Amygdala (tissue), 56 donors: ENCODE measurements at regions not wholly inside any gene's neighbourhood (a gene's known extent, or its start where the extent isn't known, plus 50 kb on each side); places are given as distances from the start of the nearest gene placed in this dataset.
"Not testable (repeated sequence)": the region's sequence is repeated elsewhere in the genome, so short reads cannot be mapped to it uniquely, and the experiment has no call there.

Experiments used
- DNase-seq, 56 donors: peaks; one replicate each; lab custom pipeline; 2025; lab: John Stamatoyannopoulos, UW

DNA sequence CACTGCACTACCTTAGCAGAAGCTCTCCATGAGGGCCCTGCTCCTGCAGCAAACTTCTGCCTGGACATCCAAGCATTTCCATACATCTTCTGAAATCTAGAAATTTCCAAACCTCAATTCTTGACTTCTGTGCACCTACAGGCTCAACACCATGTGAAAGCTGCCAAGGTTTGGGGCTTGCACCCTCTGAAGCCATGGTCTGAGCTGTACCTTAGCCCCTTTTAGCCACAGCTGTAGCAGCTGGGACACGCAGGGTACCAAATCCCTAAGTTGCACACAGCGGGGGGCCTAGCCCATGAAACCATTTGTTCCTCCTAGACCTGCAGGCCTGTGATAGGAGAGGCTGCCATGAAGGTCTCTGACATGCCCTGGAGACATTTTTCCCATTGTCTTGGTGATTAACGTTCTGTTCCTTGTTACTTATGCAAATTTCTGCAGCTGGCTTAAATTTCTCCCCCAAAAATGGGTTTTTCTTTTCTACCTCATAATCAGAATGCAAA, 102.7 kb downstream of the EN1 start:
- not testable (repeated sequence) for DNase-seq

DNA sequence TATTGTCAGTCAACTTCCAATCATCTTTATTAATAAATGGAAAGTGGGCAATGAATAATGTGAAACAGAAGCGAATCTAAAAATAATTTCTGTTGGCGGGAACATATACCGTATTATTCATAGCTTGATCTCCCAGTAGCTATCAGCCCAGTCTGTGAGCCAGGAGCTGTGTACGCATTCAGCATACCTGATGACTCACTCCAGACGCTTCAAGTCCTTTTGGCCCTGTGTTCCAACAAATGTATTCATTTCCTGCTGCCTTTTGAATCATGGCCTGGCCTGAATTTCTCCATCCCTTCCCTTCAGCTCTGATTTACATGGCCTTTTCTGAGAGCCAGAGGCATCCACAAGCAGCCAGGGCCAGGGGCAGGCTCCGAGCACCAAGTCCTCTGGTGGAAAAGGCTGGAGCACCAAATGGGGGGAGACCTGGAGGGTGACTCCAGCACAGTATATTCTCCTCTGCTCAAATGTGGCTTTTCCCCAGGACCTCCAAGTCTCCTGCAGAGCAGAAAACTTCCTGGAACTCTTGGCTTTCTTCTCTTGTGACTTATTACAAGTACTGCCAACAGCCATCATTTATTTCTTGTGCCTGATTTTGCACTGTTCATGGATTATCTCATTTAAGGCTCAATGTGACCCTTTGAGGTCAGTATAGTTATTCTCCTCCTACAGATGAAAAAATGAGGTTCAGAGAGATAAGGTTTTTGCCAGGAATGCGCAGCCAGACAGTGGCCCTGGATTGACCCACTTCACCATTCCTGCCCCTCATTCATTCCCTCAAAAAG, 108.7 kb downstream of the EN1 start:
- no peak for DNase-seq

DNA sequence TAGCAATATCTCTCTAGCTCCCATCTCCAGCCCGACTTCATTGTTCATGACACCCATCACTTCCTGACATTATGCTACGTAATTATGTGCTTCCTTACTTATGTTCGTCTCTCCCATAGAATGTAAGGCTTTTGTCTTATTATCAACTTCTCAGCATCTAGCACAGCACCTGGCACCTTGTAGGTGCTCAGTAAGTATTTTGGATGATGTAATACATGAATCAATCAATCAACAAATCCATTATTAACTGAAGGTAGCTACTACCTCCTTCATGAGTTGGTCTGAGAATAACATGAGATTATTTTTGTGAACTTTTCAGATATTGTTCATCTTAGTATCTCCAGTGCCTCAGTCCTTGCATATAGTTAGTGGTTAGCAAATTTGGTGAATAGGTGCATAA, 109.3 kb downstream of the EN1 start:
- no peak for DNase-seq

DNA sequence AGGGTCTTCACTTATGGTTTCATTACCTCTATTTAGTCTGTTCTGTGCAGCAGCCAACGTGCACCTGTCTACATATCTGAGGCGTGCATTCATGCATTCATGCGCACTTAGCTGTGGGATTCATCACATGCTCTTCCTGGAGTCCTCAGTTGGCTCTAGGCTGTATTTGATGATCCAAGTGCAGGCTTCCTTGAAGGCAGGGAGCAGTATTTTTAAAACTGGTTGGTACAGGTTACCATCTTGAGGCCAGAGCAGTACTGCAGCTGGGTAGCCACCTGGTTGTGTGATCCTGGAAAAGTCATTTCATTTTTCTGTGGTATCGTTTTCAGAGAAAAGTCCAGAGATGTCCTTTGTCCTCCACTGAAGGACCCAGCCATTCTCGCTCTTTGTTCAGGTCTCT, 109.8 kb downstream of the EN1 start:
- DNase-seq = no peak

DNA sequence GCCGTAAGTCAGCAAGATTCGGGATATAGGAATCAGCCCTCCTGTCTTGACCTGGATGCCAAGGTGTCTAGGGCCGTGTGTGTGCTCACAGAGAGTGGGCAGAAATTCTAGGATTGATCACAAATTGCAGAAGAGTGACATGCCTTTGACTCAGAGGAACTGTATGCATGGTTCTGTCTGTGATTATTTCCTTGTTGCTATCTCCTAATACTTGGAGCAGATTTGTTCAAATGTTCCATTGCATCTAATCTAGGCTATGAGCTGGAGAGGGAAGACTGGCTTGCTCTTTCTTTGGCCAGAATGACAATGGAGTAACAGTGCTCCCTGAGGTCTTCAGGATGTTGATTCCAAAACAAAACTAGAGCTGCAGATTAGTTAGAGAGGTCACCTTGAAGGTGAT, 115.0 kb downstream of the EN1 start:
- DNase-seq = no peak

DNA sequence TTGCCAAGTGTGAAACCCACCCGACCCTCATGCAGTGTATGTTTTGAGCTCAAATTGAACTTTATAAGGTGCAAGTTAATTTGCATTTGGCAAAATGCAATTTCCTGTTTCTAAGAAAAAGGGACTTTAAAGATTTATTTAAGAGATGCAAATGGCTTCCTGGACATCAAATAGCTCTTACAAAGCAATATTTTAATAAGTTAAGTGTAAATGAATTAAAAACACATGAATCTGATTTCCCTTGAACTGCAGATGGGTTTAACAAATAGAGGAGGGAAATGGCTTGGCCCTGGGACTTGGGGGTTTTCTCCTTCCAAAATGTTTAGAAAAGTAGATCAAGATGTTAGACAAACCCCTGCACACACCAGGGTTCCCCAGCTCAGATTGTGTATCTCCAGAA, 116.0 kb downstream of the EN1 start:
- DNase-seq = no peak

DNA sequence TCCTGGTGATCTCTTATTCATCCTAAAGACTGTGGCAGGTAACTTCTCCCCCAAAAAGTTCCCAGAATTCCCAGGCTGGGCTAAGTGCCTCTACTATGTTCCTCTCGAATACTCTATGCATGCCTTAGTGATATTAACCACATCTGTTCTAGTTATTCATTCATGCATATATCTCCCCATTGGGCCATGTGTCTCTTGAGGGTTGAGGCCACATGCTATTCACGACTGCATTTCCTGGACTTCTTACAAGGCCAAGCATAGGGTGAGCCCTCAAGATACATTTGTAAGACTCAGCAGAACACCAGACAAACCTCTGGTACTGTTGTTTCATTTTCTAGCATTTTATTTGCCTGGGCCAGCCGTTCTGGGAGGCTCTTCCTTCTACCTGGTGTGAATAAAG, 117.0 kb downstream of the EN1 start:
- no peak for DNase-seq

DNA sequence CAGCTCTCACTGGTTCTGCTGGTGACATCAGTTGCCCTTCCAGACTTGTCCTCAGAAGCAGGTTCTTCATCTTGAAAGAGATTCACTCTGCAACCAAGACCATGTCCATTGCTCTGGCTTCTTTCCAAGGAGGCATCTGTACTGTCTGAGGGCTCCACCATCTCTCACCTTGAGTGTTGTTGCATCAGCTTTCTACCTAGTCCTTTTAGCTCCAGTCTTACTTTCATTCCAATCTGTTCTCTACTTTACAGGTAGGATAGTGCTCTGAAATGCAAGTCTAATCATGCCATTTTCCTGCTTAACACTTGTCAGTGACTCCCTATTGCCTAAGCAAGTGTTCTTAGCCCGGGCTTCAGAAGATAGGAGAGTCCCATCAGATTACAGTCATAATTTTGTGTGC, 117.7 kb downstream of the EN1 start:
- DNase-seq = no peak

DNA sequence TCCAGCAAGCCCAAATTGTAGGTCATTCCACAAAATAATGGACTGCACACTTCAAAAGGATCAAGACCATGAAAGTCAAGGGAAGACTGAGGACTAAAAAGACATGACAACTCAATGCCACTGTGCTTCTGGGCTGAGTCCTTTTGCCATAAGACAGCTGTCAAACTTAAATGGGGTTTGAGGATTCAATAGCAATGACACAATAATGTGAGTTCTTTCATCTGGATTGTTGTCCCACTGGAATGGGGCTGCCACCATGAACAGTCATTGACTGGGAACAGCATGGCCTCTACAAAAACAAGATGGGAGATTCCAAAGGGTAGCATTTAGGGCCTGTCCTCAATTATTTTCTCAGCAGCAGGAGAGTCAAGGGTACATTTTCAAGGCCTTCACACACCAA, 118.5 kb downstream of the EN1 start:
- DNase-seq = no peak

DNA sequence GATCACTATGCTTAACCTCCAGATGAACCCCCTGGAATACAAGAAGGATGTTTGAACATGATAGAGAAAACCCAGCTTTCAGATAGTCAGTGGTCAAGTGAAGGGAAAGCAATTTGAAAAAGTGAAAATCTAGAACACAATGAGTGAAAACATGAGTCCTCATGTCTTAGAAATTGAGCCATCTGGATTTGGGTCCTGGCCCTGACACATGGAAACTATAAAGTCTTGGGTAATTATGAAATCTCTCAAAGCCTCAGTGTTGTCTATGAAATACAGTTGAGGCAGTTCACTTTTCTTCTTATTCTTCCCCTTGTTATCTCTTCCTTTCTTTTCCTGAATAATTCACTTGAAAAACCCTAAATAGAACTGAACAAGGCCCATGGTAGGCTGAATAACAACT, 120.6 kb downstream of the EN1 start:
- no peak for DNase-seq

DNA sequence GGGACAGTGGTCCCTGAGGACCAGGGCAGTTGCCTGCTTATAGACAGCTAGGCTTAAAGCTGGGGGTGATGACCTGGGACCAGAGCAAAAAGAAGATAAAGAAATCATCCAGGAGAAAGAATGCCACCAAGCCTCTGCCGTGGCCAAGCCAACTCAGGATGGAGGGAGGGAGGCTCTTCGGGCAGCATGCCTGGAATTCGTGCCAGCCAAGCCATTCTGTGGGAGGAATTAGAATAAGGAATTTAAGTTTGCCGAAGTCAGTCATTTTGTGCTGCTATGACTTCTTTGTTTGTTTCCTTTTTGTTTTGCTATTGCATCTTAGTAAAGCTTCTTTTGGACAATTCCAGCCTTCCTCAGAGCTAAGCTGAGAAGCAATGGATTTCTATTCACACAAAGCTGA, 124.1 kb downstream of the EN1 start:
- no peak for DNase-seq

DNA sequence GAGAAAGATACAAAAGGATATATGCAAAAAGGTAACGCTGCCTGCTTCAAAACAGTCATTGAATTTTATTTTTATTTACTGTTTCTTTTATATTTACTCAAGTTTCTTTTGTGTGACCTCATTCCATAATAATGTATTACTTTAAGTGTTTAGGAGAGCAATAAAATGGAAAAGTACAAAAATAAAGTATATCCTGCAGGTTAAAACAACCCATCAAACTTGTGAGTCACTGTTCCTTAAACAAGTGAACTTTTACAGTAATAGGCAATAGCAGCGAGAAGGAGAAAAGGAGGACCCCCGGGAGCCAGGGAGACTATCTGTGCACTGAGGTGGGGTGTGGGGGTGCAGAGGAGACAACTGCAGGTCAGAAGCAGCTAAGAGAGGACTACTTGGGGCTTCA, 124.5 kb downstream of the EN1 start:
- no peak for DNase-seq

DNA sequence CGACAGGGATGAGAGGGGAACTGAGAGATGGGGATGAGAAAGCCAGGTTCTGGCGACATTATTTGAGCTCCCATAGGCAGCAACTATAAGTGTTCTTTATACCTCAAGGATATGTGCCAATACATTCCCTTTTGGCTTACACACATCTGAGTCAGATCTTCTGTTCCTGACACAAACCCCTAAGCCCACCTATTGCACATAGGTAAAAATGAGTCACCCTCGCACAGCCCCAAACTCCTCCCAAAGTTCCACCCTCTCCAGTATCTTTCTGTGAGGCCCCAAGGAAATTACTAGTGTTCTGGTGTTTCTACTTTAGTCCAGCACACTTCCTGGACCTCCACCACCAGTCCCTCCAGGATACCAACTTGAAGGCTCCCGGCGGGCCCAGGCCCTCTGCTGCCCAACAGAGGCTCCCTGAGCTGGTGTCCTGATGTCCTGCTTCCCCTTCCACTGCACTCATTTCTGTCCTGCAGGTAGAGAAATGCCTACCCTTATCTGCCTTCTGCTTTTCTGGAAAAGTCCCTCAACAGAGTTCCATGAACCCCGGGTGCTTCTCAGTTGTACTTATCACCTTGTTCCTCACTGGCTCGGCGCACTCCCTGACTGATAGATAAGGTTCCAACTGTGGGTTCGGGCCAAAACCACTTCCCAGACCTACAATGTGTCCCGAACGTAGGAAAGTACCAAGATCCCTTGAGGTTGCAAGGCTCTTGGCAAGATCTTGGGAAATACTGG, 125.5 kb downstream of the EN1 start:
- DNase-seq = no peak

DNA sequence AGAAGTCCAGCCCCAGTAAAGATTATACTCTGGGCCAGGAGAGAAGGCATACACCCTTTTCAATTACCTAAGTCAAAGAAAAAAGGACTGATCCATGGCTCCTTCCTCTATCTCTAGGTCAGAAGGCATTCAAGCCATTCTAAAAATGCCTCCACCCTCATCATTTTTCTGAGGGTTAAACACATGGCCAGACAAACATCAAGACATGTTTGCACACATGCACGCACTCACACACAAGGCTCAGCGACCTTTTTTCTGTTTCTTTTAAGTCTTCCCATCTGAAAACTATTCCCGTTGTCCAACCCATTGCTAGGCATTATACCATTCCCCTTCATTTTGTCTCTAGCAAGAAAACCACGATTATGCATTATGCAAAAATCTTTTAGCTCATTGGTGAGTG, 126.6 kb downstream of the EN1 start:
- DNase-seq = no peak

DNA sequence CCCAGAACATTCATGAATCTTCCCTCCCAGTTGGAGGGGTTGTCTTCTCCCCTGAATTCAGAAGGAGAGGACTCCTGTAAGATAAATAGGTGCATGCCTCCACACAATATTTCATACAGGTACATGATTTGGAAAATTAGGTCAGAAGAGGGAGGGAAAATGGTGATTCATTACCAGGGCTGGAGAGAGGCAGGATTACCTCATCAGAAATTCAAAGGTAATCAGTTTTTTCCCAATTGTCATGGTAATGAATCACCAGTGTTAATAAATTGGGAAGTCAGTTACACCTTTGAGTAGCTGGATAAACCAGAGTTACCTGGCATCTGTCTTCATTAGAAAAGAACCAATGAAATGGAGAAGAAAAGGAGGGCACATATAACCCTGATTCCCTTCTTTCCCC, 128.5 kb downstream of the EN1 start:
- no peak for DNase-seq

DNA sequence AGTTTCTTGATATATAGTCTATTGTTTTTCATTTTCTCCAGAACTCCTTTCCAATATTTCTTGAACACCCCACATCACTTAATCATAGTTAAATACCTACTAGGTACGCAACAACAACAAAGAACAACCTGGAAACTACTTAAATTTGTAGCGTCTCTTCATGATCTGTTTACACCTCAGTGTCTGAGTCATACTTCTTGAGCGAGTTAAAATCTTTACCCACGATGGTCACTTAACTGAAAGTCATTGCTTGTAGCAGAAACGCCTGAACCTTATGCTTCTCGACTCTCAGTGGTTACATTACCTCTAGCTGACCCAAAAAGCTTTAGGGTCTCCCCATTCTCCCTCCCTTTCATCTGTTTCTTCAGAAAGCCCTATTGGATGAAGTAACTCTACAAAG, 131.3 kb downstream of the EN1 start:
- DNase-seq = no peak

DNA sequence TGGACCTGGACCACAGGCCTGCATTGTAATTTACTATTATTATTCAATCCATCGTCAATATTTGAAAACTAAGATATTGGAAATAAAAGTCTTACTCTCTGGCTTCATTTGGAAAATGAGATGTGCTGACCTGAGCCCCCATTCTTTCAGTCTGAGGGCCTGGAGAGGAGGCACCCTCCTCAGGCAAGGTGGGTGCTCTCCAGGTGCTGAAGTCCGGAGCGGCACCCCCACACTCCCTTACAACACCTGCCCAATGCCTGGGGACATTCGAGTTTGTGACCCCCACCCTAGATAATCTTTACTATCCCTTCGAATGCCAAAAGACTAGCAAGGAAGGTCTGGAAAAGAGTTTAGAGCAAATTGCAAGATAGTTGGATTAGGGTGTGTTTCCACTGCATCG, 133.3 kb downstream of the EN1 start:
- no peak for DNase-seq

DNA sequence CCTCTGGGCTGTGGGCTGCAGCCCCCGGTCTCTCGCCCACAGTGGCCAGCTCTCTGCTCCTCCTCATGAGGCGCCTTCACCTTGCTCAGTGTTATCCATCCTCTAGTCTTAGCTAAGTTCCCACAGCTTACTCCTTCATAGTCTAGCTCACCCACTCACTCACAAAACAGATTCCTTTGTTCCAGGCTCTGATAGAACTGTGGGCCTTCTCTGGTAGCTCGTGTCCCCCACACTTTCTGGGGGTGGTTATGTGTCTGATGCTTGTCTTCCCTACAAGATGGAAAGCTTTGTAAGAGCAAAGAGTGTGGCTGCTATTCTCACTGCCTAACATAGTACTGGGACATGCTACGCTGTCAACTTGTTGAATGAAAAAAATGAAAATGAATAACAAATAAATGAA, 135.8 kb downstream of the EN1 start:
- no peak for DNase-seq

DNA sequence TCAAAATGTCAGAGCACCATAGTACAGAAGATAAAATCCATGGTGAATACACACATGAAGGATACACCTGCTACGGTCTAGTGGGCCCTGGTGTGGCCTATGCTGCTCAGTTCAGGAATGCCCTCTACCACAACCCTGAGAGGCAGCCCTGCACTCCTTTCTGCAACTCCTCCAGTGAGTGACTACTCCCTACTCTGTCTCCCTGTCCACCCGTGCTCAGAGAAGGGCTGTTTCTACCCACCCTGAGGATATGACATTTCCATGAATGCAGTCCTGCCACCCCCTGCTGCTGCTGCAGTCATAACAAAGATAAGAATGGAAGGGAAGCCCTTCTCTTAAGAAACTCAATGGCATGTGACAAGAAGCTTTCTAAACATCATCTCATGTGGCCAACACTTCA, 137.0 kb downstream of the EN1 start:
- DNase-seq = no peak

DNA sequence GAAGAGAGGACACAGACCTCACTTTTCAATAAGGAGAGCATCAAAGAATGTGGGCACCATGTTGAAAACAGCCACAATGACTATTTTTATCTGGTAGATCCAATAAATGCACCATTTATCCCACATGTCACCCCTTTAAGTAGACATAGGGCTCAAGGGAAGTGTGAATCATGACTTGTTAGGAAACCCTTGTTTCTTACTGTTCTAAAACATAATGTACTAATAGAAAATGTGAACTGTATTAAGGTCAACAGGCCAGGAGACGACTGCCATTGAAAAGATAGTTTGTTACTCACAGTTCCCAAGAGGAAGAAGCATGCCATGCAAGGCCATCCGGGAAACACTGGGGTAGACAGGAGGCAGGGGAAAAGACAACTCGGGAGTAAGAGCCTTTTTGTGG, 137.7 kb downstream of the EN1 start:
- no peak for DNase-seq

DNA sequence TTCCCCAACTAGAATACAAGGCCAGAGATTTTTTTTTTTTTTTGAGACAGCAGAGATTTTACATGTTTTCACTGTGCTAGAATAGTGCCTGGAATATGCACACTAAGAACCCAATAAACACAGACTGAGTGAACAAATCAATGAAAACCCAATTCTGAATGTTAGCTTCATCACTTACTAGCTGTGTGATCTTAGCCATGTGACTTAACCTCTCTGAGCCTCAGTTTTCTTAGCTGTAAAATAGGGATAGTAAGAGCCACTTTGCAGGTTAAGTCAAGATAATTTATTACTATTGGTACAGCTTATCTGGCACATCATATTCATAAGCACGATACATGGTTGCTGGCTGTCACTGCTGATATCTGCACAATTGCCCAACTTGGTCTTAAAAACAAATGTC, 140.6 kb downstream of the EN1 start:
- DNase-seq = no peak

DNA sequence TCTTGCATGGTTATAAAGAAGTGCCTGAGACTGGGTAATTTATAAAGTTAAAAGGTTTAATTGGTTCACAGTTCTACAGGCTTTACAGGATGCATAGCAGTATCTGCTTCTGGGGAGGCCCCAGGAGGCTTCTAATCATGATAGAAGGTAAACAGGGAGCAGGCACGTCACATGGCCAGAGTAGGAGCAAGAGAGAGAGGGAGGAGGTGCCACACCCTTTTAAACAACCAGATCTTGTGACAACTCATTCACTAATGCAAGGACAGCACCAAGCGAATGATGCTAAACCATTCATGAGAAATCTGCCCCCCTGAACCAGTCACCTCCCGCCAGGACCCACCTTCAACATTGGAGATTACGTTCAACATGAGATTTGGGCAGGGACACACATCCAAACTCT, 141.1 kb downstream of the EN1 start:
- DNase-seq = no peak
